HG03571 (cell line): ENCODE measurements at regions not wholly inside any gene's neighbourhood (a gene's known extent, or its start where the extent isn't known, plus 50 kb on each side); places are given as distances from the start of the nearest gene placed in this dataset.
"Not testable (repeated sequence)": the region's sequence is repeated elsewhere in the genome, so short reads cannot be mapped to it uniquely, and the experiment has no call there.

ENCODE experiments used
- ATAC-seq: cut with Tn5 transposase; IDR thresholded peaks from one replicate; pipeline ENCODE4 v1.9.1; 2021; ENCODE audit not compliant: unreplicated experiment

GRCh38 chr5:163692091-163692490 lies 186.7 kb downstream of the MAT2B start:
- no peak for ATAC-seq

DNA sequence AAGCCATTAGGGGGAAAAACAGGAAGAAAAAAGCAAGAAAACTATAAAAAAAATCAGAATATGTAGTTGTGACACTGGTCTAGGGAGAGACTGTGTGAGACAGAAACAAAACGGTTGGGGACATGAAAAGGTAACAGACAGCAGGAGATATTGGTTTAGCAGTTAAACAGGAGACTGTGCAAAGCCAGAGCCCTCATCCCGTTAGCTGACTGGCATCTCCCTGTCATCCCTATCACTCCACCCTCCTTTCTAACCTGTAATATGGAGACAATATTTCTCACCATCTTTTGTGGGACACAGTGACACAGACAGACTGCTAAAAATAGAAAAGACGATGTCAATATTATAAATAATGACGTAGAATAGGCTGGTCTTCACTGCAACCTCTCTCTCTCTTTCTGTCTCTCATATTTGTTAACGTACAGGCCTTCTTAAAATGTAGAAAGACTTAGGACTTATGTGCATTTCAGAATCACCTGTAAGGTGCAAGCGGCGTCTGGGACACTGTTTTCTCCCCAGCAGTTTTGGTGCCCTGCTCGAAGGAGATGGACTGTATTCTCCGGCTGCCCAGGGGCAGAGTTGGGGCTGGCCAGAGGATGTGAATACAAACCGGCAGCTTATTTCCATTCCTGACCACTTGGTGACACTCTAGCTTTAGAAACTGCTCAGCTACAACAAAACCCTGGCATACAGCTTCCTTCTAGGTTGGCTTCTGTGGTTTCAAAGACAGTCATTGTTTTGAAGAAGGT lies 190.6 kb downstream of the MAT2B start:
- ATAC-seq: peak; percentile 96

- no peak for ATAC-seq
Measured at GRCh38 chr5:163696579-163696887, 191.1 kb downstream of the MAT2B start.

DNA sequence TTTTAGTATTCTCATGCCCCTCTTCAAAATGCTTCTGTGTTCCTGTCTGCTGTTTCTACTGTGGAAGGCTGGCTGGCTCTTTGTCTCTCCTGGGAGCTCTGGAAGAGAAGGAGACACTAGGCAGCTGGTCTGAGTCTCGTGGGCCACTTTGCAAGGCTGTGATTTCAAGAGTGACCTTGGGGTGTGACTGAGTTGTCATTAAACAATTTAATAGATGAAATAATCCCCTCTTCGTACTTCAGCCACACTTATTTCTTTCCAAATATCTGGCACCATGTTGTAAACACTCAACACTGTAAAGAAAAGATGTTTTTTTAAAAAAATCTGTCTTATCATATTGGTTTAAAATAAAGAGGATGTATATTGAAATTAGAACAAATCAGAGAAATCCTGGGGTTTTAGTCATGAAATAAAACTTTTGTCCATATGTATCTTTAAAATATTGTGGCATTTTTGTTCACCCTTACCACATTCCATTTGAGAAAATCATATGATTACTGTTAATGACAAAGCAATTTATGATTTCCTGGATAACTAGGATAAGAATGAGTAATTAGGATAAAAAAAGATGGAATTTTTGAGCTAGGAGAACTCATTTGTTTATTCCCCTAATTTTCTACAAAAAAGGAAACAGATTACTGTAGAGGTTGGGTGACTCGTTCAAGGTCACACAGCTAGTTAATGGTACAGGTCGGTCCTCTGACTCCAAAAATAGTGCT lies 200.8 kb downstream of the MAT2B start:
- ATAC-seq: no peak

- no peak for ATAC-seq
Measured at GRCh38 chr5:163712011-163712410, 206.6 kb downstream of the MAT2B start.

DNA sequence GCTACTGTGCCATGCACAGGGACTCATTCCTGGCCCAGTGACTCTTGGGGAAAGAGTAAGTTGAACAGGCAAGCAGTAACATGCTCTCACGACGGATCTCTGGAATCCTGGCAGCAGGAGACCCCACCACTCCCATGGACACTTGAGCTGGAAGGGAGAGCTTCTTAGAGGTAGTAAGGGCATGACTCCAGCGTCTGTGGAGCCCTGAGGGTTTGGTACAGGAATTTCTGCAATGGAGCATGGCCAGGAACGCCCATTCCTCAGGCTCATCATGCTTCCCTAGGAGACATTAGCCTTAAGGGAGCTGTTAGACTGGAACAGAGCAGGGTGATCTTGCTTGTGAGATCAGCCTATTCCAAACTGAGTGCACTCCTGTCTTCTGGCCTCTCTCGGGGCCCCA lies 212.9 kb downstream of the MAT2B start:
- ATAC-seq: no peak

- no peak for ATAC-seq
Measured at GRCh38 chr5:163724305-163724704, 218.9 kb downstream of the MAT2B start.

- peak; percentile 91 for ATAC-seq
Measured at GRCh38 chr5:163727028-163727427, 221.6 kb downstream of the MAT2B start.

GRCh38 chr5:163730206-163730756 lies 224.9 kb downstream of the MAT2B start:
- ATAC-seq: no peak

- ATAC-seq: no peak
Measured at GRCh38 chr5:163731256-163731655, 225.8 kb downstream of the MAT2B start.

DNA sequence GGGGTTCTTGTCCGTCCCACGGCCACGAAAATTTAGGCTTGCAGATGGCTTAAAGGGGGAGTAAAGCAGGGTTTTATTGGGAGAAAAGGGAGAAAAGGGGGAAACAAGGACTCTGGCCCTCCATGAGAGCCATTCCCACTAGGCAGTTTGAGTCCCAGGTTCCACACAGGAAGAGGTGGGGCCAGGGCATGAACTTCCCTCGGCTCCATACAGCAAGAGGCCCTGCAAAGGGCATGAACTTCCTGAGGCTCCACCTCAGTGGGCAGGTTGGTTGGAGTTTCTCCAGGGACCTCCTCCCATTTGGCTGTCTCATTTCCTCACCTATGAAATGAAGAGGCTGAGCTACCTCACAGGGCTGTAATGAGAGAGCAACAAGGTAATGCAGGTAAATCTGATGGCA lies 229.7 kb downstream of the MAT2B start:
- no peak for ATAC-seq

DNA sequence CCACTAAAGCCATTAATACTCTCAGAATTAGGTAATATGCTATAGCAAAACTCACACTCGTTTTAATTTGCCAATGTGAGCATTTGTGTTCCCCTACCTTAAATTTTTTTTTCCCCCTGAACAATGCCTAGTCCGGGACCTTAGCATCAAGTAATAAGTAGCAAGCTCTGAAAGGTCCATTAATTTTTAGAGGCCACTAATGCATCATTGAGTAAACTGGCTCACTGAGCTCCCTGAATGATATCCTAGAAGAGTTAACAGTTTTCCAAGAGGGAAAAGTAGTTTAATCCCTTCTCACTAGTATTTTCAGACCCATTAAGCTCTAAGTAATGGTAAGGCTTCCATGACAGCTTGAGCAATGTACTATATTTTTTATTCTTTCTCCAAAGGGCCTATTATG lies 242.2 kb downstream of the MAT2B start:
- no peak for ATAC-seq

- ATAC-seq: no peak
Measured at GRCh38 chr5:163748934-163749333, 243.5 kb downstream of the MAT2B start.

GRCh38 chr5:163750415-163750814 lies 245.0 kb downstream of the MAT2B start:
- not testable (repeated sequence) for ATAC-seq

GRCh38 chr5:163755505-163755904 lies 250.1 kb downstream of the MAT2B start:
- ATAC-seq: no peak

- no peak for ATAC-seq
Measured at GRCh38 chr5:163756170-163756569, 250.8 kb downstream of the MAT2B start.

DNA sequence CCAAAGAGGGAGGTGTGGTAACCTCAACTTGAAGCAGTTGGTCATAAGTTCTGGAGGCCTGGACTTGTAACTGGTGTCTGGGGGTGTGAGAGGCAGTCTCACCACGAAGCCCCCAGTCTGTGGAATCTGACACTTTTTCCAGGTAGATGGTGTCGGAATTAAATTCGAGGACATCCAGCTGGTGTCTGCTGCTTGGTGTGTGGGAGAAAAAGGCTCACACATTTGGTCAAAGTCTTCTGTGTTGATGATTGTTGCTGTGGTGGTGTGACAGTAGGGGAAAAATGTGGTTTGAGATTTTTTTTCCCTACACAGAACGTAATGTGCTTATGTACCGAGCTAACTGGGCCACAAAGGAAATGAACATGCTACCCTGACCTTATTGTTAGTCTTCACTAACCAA lies 251.9 kb downstream of the MAT2B start:
- no peak for ATAC-seq

DNA sequence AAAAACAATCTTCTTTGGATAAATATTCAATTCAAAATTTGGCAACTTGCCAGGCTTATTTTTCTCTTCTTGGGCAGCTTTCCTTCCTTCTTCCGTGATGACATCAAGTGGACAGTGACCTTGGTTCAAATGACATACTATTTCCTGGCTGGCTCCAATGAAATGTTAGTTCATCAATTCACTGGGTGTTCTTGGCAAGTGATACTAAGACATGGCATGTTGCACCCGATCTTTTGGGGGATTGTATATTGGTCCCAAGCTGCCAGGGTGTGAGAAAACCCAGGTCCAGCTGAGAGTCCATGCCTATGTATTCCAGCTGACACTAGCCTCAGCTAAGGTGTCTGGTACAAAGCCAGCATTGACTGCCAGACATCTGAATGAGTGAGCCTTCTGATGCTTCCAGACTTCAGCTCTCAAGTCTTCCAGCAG lies 252.9 kb downstream of the MAT2B start:
- ATAC-seq: no peak

DNA sequence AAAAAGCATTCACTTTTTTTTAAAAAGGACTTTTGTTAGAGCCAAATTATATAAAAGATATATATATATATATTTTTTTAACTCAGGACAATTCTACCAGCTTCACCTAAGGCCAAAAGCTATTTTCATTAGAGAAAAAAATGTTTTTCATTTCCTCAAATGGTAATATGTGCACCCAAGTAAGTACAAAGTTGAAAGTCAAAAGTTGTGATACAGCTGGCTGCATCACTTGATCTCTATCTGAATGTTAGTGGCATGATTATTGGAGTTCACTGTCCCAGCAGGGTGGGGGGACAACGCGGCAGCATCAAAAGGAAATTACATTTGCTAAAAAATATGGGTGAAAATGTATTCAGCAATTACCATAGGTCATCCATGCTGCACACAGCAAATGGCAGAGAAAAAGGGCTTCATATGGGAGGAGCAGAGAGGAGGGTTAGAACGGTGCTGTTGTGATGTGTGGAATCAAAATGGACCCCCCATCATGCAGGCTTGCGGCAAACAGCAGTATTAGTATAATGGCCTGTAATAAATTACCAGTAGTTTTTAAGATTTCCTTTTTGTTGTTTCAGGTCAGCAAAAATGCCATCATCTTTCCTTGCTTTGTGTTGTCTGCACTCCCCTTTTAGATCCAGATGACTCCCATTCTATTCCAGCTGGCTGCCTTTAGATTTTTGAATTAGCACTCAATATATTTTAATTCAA lies 253.7 kb downstream of the MAT2B start:
- no peak for ATAC-seq

- ATAC-seq: no peak
Measured at GRCh38 chr5:163760498-163760897, 255.1 kb downstream of the MAT2B start.

DNA sequence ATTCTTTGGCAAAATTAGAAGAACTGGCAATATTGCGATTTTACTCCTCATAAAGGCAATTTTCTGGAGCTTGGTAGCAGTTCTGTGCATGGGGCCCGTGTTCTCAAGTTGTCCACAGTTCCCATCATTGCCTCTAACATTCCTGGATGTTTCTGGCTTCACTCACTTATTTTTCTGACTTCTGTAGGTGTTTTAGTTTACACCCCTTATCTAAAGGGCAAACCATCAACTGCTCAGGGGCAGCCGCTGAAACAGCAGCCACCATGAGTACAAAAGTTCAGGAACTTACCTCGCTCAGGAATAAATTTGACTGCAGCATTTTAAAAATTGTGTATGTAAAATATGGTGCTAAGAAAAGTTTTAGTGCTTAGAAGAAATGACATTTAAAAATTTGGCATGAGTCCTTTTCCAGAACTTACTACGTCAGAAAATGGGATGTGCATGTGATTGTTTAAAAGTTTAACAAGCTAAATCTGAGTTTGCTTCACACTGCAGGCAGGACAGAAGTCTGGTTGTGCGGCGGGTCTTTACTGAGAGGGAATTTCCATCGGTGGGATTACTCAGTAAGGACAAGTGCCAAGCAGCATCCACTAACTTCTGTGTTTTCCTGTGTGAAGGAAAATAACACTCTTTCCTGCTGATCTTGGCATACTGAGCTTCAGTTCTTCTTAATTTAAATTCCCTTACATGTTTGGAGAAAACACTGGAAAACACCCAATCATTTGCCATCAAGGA lies 261.7 kb downstream of the MAT2B start:
- ATAC-seq: no peak
